ENCODE measurements at regions not wholly inside any gene's neighbourhood (a gene's known extent, or its start where the extent isn't known, plus 50 kb on each side); places are given as distances from the start of the nearest gene placed in this dataset.

GRCh38 chr11:114972105-114972504 is 293.8 kb downstream of the NXPE2 start:
- intact Hi-C loops (cut with DNase I) = loop anchor here (5.0 kb wide), 1 partner anchor 175 kb away; no protein-coding TSS in a partner anchor

GRCh38 chr11:114977651-114978050 is 299.3 kb downstream of the NXPE2 start:
- intact Hi-C loops (cut with DNase I) = no loop called here

More at GRCh38 chr11:114972105-114972504, 293.8 kb downstream of the NXPE2 start:
- DNase-seq (ENCODE audit: low spot score) = no peak

GRCh38 chr11:114982141-114982540 is 303.8 kb downstream of the NXPE2 start:
- intact Hi-C loops (cut with DNase I) = no loop called here
- DNase-seq (ENCODE audit: low spot score) = no peak

More at GRCh38 chr11:114977651-114978050, 299.3 kb downstream of the NXPE2 start:
- DNase-seq (ENCODE audit: low spot score) = no peak

- DNase-seq (ENCODE audit: low spot score) = no peak
- intact Hi-C loops (cut with DNase I) = no loop called here
These were observed 306.4 kb downstream of the NXPE2 start for GRCh38 chr11:114984611-114985163.

GRCh38 chr11:114986365-114986764 is 308.0 kb downstream of the NXPE2 start:
- intact Hi-C loops (cut with DNase I) = no loop called here
- DNase-seq (ENCODE audit: low spot score) = no peak

GRCh38 chr11:114987186-114987760 is 308.9 kb downstream of the NXPE2 start:
- intact Hi-C loops (cut with DNase I) = no loop called here
- DNase-seq (ENCODE audit: low spot score) = no peak

GRCh38 chr11:114988644-114989043 is 310.3 kb downstream of the NXPE2 start:
- no peak for DNase-seq (ENCODE audit: low spot score)
- intact Hi-C loops (cut with DNase I) = no loop called here

- intact Hi-C loops (cut with DNase I) = no loop called here
- DNase-seq (ENCODE audit: low spot score) = no peak
These were observed 311.2 kb downstream of the NXPE2 start for GRCh38 chr11:114989536-114989935.

GRCh38 chr11:115005663-115006062 is 327.3 kb downstream of the NXPE2 start:
- DNase-seq (ENCODE audit: low spot score) = no peak
- intact Hi-C loops (cut with DNase I) = no loop called here

GRCh38 chr11:115007851-115008250 is 329.5 kb downstream of the NXPE2 start:
- intact Hi-C loops (cut with DNase I) = no loop called here
- no peak for DNase-seq (ENCODE audit: low spot score)

GRCh38 chr11:115008799-115009198 is 330.5 kb downstream of the NXPE2 start:
- DNase-seq (ENCODE audit: low spot score) = no peak
- intact Hi-C loops (cut with DNase I) = no loop called here

GRCh38 chr11:115017529-115017928 is 339.2 kb downstream of the NXPE2 start:
- no peak for DNase-seq (ENCODE audit: low spot score)
- intact Hi-C loops (cut with DNase I) = no loop called here

GRCh38 chr11:115030166-115030565 is 351.8 kb downstream of the NXPE2 start:
- no peak for DNase-seq (ENCODE audit: low spot score)
- intact Hi-C loops (cut with DNase I) = no loop called here

GRCh38 chr11:115036406-115037180 is 358.3 kb downstream of the NXPE2 start:
- no peak for DNase-seq (ENCODE audit: low spot score)
- intact Hi-C loops (cut with DNase I) = no loop called here

- intact Hi-C loops (cut with DNase I) = no loop called here
- no peak for DNase-seq (ENCODE audit: low spot score)
These were observed 363.7 kb downstream of the NXPE2 start for GRCh38 chr11:115042002-115042401.

GRCh38 chr11:115047631-115048030 is 369.3 kb downstream of the NXPE2 start:
- intact Hi-C loops (cut with DNase I) = no loop called here
- DNase-seq (ENCODE audit: low spot score) = no peak

- intact Hi-C loops (cut with DNase I) = no loop called here
- DNase-seq (ENCODE audit: low spot score) = no peak
These were observed 371.5 kb downstream of the NXPE2 start for GRCh38 chr11:115049796-115050195.

- no peak for DNase-seq (ENCODE audit: low spot score)
- intact Hi-C loops (cut with DNase I) = no loop called here
These were observed 372.4 kb downstream of the NXPE2 start for GRCh38 chr11:115050756-115051155.

- DNase-seq (ENCODE audit: low spot score) = no peak
These were observed 373.7 kb downstream of the NXPE2 start for GRCh38 chr11:115051938-115052590.

GRCh38 chr11:115052601-115053000 is 374.3 kb downstream of the NXPE2 start:
- intact Hi-C loops (cut with DNase I) = no loop called here
- no peak for DNase-seq (ENCODE audit: low spot score)

More at GRCh38 chr11:115051938-115052590, 373.7 kb downstream of the NXPE2 start:
- intact Hi-C loops (cut with DNase I) = no loop called here
